Chondrocyte (in vitro differentiated cells): ENCODE measurements at regions not wholly inside any gene's neighbourhood (a gene's known extent, or its start where the extent isn't known, plus 50 kb on each side); places are given as distances from the start of the nearest gene placed in this dataset.

Experiments used
- DNase-seq: peaks from one replicate; pipeline ENCODE4 v3.0.0; 2021; ENCODE audit warnings: mixed read lengths, low spot score
- H3K27ac Mint-ChIP-seq: one replicate; pipeline ENCODE4 v1.8.0; 2021; ENCODE audit warnings: mild to moderate bottlenecking, moderate library complexity, mixed read lengths; ENCODE audit not compliant: unreplicated experiment
- H3K27me3 Mint-ChIP-seq: 2 replicates; pipeline ENCODE4 v1.8.0; 2021; ENCODE audit warnings: low read depth, mixed read lengths
- H3K36me3 Mint-ChIP-seq: 2 replicates; pipeline ENCODE4 v1.8.0; 2021; ENCODE audit warnings: low read depth, mixed read lengths
- H3K4me1 Mint-ChIP-seq: 2 replicates; pipeline ENCODE4 v1.8.0; 2021; ENCODE audit warnings: low read depth, mild to moderate bottlenecking, mixed read lengths
- H3K4me3 Mint-ChIP-seq: one replicate; pipeline ENCODE4 v1.8.0; 2021; ENCODE audit warnings: mild to moderate bottlenecking, moderate library complexity, mixed read lengths; ENCODE audit not compliant: unreplicated experiment
- H3K9me3 Mint-ChIP-seq: 2 replicates; pipeline ENCODE4 v1.8.0; 2021; ENCODE audit warnings: low read depth, mixed read lengths
- CTCF ChIP-seq: fragments of 200-600 bp; sonication (generic); IDR thresholded peaks from 2 replicates; pipeline ENCODE4 v1.5.0; 2021; ENCODE audit warnings: antibody characterized with exemption, mild to moderate bottlenecking, moderate library complexity

DNA sequence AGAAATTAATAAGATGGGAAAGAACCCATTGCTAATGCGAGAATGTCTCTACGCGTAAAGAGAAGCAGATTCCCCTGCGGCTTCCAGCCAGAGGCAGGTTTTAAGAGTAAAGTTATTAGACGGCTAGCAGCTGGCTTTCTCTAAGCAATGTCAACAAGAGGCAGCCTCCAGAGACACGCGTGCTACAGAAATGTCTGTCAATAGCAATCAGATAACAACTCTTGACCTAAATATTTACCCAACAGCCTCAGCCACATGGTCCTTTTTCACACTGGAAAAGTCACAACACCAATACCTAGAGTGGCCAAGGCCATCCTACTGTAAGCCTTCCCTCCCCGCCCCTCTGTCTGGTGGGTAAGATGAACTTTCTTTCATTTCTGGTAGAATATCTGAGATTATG lies 146.0 kb upstream of the SFSWAP start:
- H3K4me3 Mint-ChIP-seq, result no peak overlapping the region
- no peaks in the 10 kb centered on the region for H3K4me1 Mint-ChIP-seq
- no peaks in the 10 kb centered on the region for H3K9me3 Mint-ChIP-seq
- no peak overlapping the region for H3K27ac Mint-ChIP-seq
- H3K36me3 Mint-ChIP-seq, result no peaks in the 10 kb centered on the region
- no peak for DNase-seq
- TF ChIP-seq CTCF, result no peak
- H3K27me3 Mint-ChIP-seq, result peaks cover 49% of the 10 kb centered on the region

DNA sequence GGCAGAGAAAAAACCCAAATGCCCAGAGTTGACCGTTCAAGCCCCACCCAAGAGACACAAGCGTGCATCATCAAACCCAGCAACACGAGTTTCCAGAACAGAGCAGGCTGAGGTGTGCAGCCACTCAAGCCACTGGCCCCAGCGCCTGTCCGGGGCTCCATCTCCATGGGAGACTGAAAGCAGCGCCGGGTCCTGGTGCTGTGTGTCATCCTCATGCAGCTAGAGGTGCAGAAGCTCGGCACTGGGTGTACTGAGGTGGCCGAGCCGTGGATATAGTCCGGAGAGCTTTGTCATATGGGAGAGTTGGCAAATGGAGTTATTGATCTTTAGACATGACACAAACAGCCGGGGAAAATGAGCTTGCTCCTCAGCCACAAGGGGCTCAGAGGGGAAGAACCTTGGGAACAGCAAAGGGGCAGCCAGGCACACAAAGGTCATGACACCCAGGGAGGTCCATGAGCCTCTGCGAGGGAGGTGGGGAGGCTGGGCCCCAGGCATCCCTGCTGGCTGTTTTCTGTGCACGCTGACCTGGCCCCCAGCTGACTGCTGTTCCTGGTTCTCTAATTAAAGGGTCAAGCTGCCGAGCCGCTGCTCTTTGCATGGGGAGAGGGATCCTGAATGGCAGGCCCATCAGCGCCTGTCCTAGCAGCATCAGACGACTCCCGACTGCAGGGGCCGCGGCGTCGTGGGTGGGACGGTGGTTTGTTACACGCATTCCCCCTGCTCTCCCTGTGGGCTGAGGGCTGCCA lies 145.4 kb upstream of the SFSWAP start:
- Mint-ChIP-seq H3K9me3 (no peaks in the 10 kb centered on the region), H3K27ac (no peak overlapping the region), H3K27me3 (peaks cover 52% of the 10 kb centered on the region), H3K4me3 (no peak overlapping the region), H3K36me3 (no peaks in the 10 kb centered on the region), H3K4me1 (no peaks in the 10 kb centered on the region)
- no peak for DNase-seq
- no peak for TF ChIP-seq CTCF

- no peak for TF ChIP-seq CTCF
- no peak overlapping the region for H3K4me3 Mint-ChIP-seq
- no peak for DNase-seq
- peaks cover 1% of the 10 kb centered on the region for H3K36me3 Mint-ChIP-seq
- peaks cover 62% of the 10 kb centered on the region for H3K27me3 Mint-ChIP-seq
- no peaks in the 10 kb centered on the region for H3K4me1 Mint-ChIP-seq
- no peaks in the 10 kb centered on the region for H3K9me3 Mint-ChIP-seq
- H3K27ac Mint-ChIP-seq, result no peak overlapping the region
Measured at GRCh38 chr12:131568336-131568735, 142.6 kb upstream of the SFSWAP start.

DNA sequence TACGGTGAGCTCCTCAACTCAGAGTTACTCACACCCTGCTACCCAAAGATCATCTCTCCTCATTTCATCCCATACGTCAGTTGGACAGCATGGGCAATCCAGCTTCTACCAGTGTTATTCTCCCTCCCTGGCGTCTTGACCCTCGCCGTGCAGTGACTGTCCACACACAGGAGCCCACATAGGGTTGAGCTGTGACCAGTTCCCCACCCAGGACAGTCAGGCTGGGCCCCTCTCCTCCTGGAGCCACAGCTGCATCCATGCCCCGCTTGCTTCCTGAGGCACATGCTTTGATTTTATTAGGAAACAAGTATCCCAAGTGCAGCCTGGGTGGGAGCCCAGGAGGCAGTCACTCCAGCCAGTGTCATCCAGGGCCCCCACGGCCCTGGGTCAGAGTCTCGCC lies 140.3 kb upstream of the SFSWAP start:
- no peak for TF ChIP-seq CTCF
- no peaks in the 10 kb centered on the region for H3K9me3 Mint-ChIP-seq
- no peak overlapping the region for H3K27ac Mint-ChIP-seq
- H3K36me3 Mint-ChIP-seq, result peaks cover 1% of the 10 kb centered on the region
- peaks cover 55% of the 10 kb centered on the region for H3K27me3 Mint-ChIP-seq
- DNase-seq, result no peak
- no peak overlapping the region for H3K4me3 Mint-ChIP-seq
- peaks cover 10% of the 10 kb centered on the region for H3K4me1 Mint-ChIP-seq

GRCh38 chr12:131571827-131572226 lies 139.1 kb upstream of the SFSWAP start:
- no peak for DNase-seq
- peaks cover 44% of the 10 kb centered on the region for H3K27me3 Mint-ChIP-seq
- H3K4me1 Mint-ChIP-seq, result peaks cover 10% of the 10 kb centered on the region
- TF ChIP-seq CTCF, result no peak
- H3K4me3 Mint-ChIP-seq, result no peak overlapping the region
- no peak overlapping the region for H3K27ac Mint-ChIP-seq
- no peaks in the 10 kb centered on the region for H3K9me3 Mint-ChIP-seq
- peaks cover 1% of the 10 kb centered on the region for H3K36me3 Mint-ChIP-seq
